GM23338 (cell line): ENCODE measurements at regions not wholly inside any gene's neighbourhood (a gene's known extent, or its start where the extent isn't known, plus 50 kb on each side); places are given as distances from the start of the nearest gene placed in this dataset.

Source experiments
- ATAC-seq: fragments of 200-7000 bp; cut with Tn5 transposase; 3 replicates; pipeline ENCODE4 v1.9.1; 2020
- DNase-seq: peaks from one replicate; pipeline ENCODE4 v3.0.0-alpha.2; 2015; ENCODE audit warnings: low spot score
- H2AFZ ChIP-seq: fragments of 200-600 bp; sonication (generic); 2 replicates; pipeline ENCODE4 v1.8.0; 2016; ENCODE audit warnings: antibody characterized with exemption, mild to moderate bottlenecking, moderate library complexity
- H3F3A ChIP-seq: fragments of 200-600 bp; sonication (generic); replicated peaks from 2 replicates; pipeline ENCODE4 v1.8.0; 2017; ENCODE audit warnings: antibody characterized with exemption, mixed run types, low read depth
- H3K27ac ChIP-seq: fragments of 200-600 bp; sonication (generic); 2 replicates; pipeline ENCODE4 v1.6.1; 2016; ENCODE audit warnings: low read depth
- H3K27me3 ChIP-seq: fragments of 200-600 bp; sonication (generic); 2 replicates; pipeline ENCODE4 v1.8.0; 2016; ENCODE audit warnings: mild to moderate bottlenecking, mixed run types, moderate library complexity; ENCODE audit not compliant: insufficient read depth
- H3K36me3 ChIP-seq: fragments of 200-600 bp; sonication (generic); 2 replicates; pipeline ENCODE4 v1.8.0; 2016; ENCODE audit warnings: mild to moderate bottlenecking; ENCODE audit not compliant: insufficient read depth
- H3K4me1 ChIP-seq: fragments of 200-600 bp; sonication (generic); 2 replicates; pipeline ENCODE4 v1.8.0; 2016; ENCODE audit warnings: mild to moderate bottlenecking, moderate library complexity; ENCODE audit not compliant: insufficient read depth
- H3K4me2 ChIP-seq: fragments of 200-600 bp; sonication (generic); 2 replicates; pipeline ENCODE4 v1.7.1; 2017; ENCODE audit warnings: mixed run types
- H3K4me3 ChIP-seq: fragments of 200-600 bp; sonication (generic); 2 replicates; pipeline ENCODE4 v1.6.1; 2016; ENCODE audit warnings: mixed run types
- H3K79me2 ChIP-seq: fragments of 200-600 bp; sonication (generic); replicated peaks from 2 replicates; pipeline ENCODE4 v1.8.0; 2017; ENCODE audit warnings: mild to moderate bottlenecking; ENCODE audit not compliant: insufficient read depth
- H3K9me2 ChIP-seq: fragments of 200-600 bp; sonication (generic); 2 replicates; pipeline ENCODE4 v1.8.0; 2017; ENCODE audit not compliant: insufficient read depth
- H4K20me1 ChIP-seq: fragments of 200-600 bp; sonication (generic); replicated peaks from 2 replicates; pipeline ENCODE4 v1.8.0; 2017; ENCODE audit warnings: mild to moderate bottlenecking; ENCODE audit not compliant: insufficient read depth
- H3K27ac Mint-ChIP-seq: 2 replicates; pipeline ENCODE4 v1.8.0; 2020; ENCODE audit warnings: inconsistent platforms, mild to moderate bottlenecking, moderate library complexity, mixed read lengths
- H3K27me3 Mint-ChIP-seq: 3 replicates; pipeline ENCODE4 v1.8.0; 2022; ENCODE audit warnings: low read depth, mild to moderate bottlenecking, moderate library complexity, mixed read lengths, inconsistent platforms; ENCODE audit not compliant: insufficient read depth, poor library complexity
- H3K36me3 Mint-ChIP-seq: 3 replicates; pipeline ENCODE4 v1.8.0; 2021; ENCODE audit warnings: low read depth, mild to moderate bottlenecking, inconsistent platforms, moderate library complexity, mixed read lengths
- H3K4me1 Mint-ChIP-seq: 3 replicates; pipeline ENCODE4 v1.8.0; 2020; ENCODE audit warnings: mild to moderate bottlenecking, inconsistent platforms, mixed read lengths
- H3K4me3 Mint-ChIP-seq: 3 replicates; pipeline ENCODE4 v1.8.0; 2021; ENCODE audit warnings: moderate library complexity, mild to moderate bottlenecking, inconsistent platforms, mixed read lengths
- H3K9me3 Mint-ChIP-seq: 3 replicates; pipeline ENCODE4 v1.8.0; 2020; ENCODE audit warnings: moderate library complexity, mild to moderate bottlenecking, inconsistent platforms, mixed read lengths
- CREB1 ChIP-seq: fragments of 250-450 bp; sonication (Bioruptor Pico); IDR thresholded peaks from 2 replicates; pipeline ENCODE4 v1.5.0; 2020; ENCODE audit warnings: low read depth, mild to moderate bottlenecking, moderate library complexity
- ETS1 ChIP-seq: IDR thresholded peaks from 2 replicates; pipeline ENCODE4 v1.6.1; 2016; ENCODE audit warnings: antibody characterized with exemption
- EZH2 ChIP-seq: fragments of 200-600 bp; sonication (generic); IDR thresholded peaks from one replicate; pipeline ENCODE4 v1.8.0; 2017; ENCODE audit warnings: antibody characterized with exemption, mild to moderate bottlenecking, low read depth; ENCODE audit not compliant: unreplicated experiment
- EZH2phosphoT487 ChIP-seq: fragments of 200-600 bp; sonication (generic); IDR thresholded peaks from one replicate; pipeline ENCODE4 v1.8.1; 2018; ENCODE audit warnings: antibody characterized with exemption; ENCODE audit not compliant: unreplicated experiment
- JUNB ChIP-seq: IDR thresholded peaks from one replicate; pipeline ENCODE4 v1.6.1; 2016; ENCODE audit warnings: antibody characterized with exemption; ENCODE audit not compliant: unreplicated experiment
- NANOG ChIP-seq: IDR thresholded peaks from 2 replicates; pipeline ENCODE4 v1.6.1; 2016; ENCODE audit warnings: antibody characterized with exemption, borderline replicate concordance
- REST ChIP-seq: IDR thresholded peaks from one replicate; pipeline ENCODE4 v1.6.1; 2018; ENCODE audit warnings: antibody characterized with exemption; ENCODE audit not compliant: unreplicated experiment
- ZNF114 ChIP-seq: fragments of 250-450 bp; sonication (Bioruptor Pico); IDR thresholded peaks from 2 replicates; pipeline ENCODE4 v1.5.0; 2020; ENCODE audit warnings: mild to moderate bottlenecking, moderate library complexity
- ZNF462 ChIP-seq: fragments of 250-450 bp; sonication (Bioruptor Pico); IDR thresholded peaks from 2 replicates; pipeline ENCODE4 v1.5.0; 2020; ENCODE audit warnings: mild to moderate bottlenecking, moderate library complexity

- no peak for TF ChIP-seq REST
- no peak for TF ChIP-seq CREB1
- no peak for TF ChIP-seq ETS1
- TF ChIP-seq NANOG = no peak
- TF ChIP-seq EZH2 = no peak
- no peak for TF ChIP-seq EZH2phosphoT487
- no peak for TF ChIP-seq JUNB
These were observed 113.9 kb upstream of the USP15 start (continued) for GRCh38 chr12:62146318-62146717.

GRCh38 chr12:62158013-62158412 is 102.2 kb upstream of the USP15 start:
- no peaks in the 10 kb centered on the region for H3K4me1 ChIP-seq
- no peaks in the 10 kb centered on the region for H3K9me3 Mint-ChIP-seq
- no peak for TF ChIP-seq ZNF114 (CRISPR knock-in tag)
- TF ChIP-seq ETS1 = no peak
- TF ChIP-seq JUNB = no peak
- no peak for TF ChIP-seq ZNF462 (CRISPR knock-in tag)
- TF ChIP-seq REST = no peak
- no peak for TF ChIP-seq EZH2

More at GRCh38 chr12:62158013-62158412, 102.2 kb upstream of the USP15 start:
- no peak overlapping the region for H3K27ac Mint-ChIP-seq
- Histone ChIP-seq H3K4me3 (no peak overlapping the region), H4K20me1 (no peaks in the 10 kb centered on the region), H3K27me3 (no peaks in the 10 kb centered on the region), H2AFZ (no peak overlapping the region), H3K36me3 (no peaks in the 10 kb centered on the region), H3K79me2 (no peaks in the 10 kb centered on the region), H3F3A (no peaks in the 10 kb centered on the region), H3K27ac (no peak overlapping the region), H3K4me2 (no peak overlapping the region), H3K9me2 (no peaks in the 10 kb centered on the region)
- no peak overlapping the region for H3K4me3 Mint-ChIP-seq
- DNase-seq (no peak), ATAC-seq (no peak)
- peaks cover 3% of the 10 kb centered on the region for H3K27me3 Mint-ChIP-seq
- no peaks in the 10 kb centered on the region for H3K36me3 Mint-ChIP-seq
- H3K4me1 Mint-ChIP-seq = peaks cover 4% of the 10 kb centered on the region; the same call in 1 of the 3 replicates
